K562 (cell line): ENCODE measurements at regions not wholly inside any gene's neighbourhood (a gene's known extent, or its start where the extent isn't known, plus 50 kb on each side); places are given as distances from the start of the nearest gene placed in this dataset.

Experiments used
- ATAC-seq: fragments of 200-7000 bp; cut with Tn5 transposase; 3 replicates; pipeline ENCODE4 v1.9.1; 2020; ENCODE audit warnings: moderate library complexity
- BruUV-seq: library from RNA; stranded (reverse); fragments of 400-500 nt; replicated peaks from 2 replicates; lab custom pipeline; 2021; lab: Mats Ljungman, UMichigan
- CTCF ChIA-PET: fragments of 300-600 bp; formaldehyde crosslinking; extraction: SDS; loops from one replicate; lab custom pipeline; 2021; ENCODE audit warnings: low intra/inter-chr PET ratio; lab: Yijun Ruan, JAX
- POLR2A ChIA-PET: fragments of 300-600, 350-650 bp; sonication (Branson Sonifier 250); formaldehyde crosslinking; extraction: SDS; loops from one replicate; lab custom pipeline; 2021; ENCODE audit warnings: antibody characterized with exemption, inconsistent platforms; lab: Yijun Ruan, JAX
- DNase-seq, 4 experiments: peaks; one replicate each; pipeline versions ENCODE4 v3.0.0 to v3.0.0-alpha.2; 2011 to 2018; ENCODE audit warnings: low spot score in 3 of 4, mixed read lengths in 3 of 4; ENCODE audit errors: extremely low read depth in 1 of 4
- FAIRE-seq: peaks from 2 replicates; lab custom pipeline; 2011; peaks lifted over from hg19 to GRCh38; lab: Jason Lieb, UNC
- H2AFZ ChIP-seq: 2 replicates; pipeline ENCODE4 v1.6.0; 2011; ENCODE audit warnings: low read depth, low read length, control low read depth, inconsistent platforms
- H3K27ac ChIP-seq: fragments of 200-600 bp; 3 replicates; pipeline ENCODE4 v1.8.0; 2011; ENCODE audit warnings: low read depth, mild to moderate bottlenecking, control low read depth, inconsistent platforms, low read length, moderate library complexity, mixed read lengths; ENCODE audit errors: extremely low read depth
- H3K27me3 ChIP-seq, 2 experiments: fragments of 300-600 bp in 1 of 2; 2 replicates in 1 of 2; 3 replicates in 1 of 2; pipeline versions ENCODE4 v1.6.0 to v1.8.0; 2011; ENCODE audit warnings: inconsistent platforms in 2 of 2, low read length in 2 of 2, mild to moderate bottlenecking in 1 of 2, mixed read lengths in 1 of 2, moderate library complexity in 1 of 2; ENCODE audit not compliant: control insufficient read depth in 2 of 2, insufficient read depth in 2 of 2
- H3K36me3 ChIP-seq: fragments of 300-600 bp; 3 replicates; pipeline ENCODE4 v1.8.0; 2011; ENCODE audit warnings: mild to moderate bottlenecking, low read length, inconsistent platforms; ENCODE audit not compliant: control insufficient read depth, insufficient read depth
- H3K4me1 ChIP-seq, 2 experiments: fragments of 200-600 bp in 1 of 2; replicated peaks in 1 of 2; 2 replicates in 1 of 2; 3 replicates in 1 of 2; pipeline versions ENCODE4 v1.5.1 to v1.8.0; 2011; ENCODE audit warnings: inconsistent platforms in 2 of 2, low read length in 2 of 2, mild to moderate bottlenecking in 1 of 2, mixed read lengths in 1 of 2, moderate library complexity in 1 of 2; ENCODE audit not compliant: control insufficient read depth in 2 of 2, insufficient read depth in 2 of 2
- H3K4me2 ChIP-seq: 2 replicates; pipeline ENCODE4 v1.6.1; 2011; ENCODE audit warnings: low read length, control low read depth, inconsistent platforms, mixed read lengths; ENCODE audit not compliant: insufficient read depth
- H3K4me3 ChIP-seq: fragments of 200-600 bp; sonication (generic), shearing (Covaris generic); 2 replicates; pipeline ENCODE4 v1.5.1; 2016; ENCODE audit warnings: control low read depth, inconsistent platforms
- H3K79me2 ChIP-seq: fragments of 200-600 bp; 3 replicates; pipeline ENCODE4 v1.8.0; 2011; ENCODE audit warnings: low read length, inconsistent platforms; ENCODE audit not compliant: control insufficient read depth, insufficient read depth
- H3K9ac ChIP-seq, 2 experiments: 2 replicates each; pipeline versions ENCODE4 v1.6.0 to v1.6.1; 2011; ENCODE audit warnings: low read depth in 2 of 2, low read length in 2 of 2, control low read depth in 1 of 2, inconsistent platforms in 1 of 2, mild to moderate bottlenecking in 1 of 2, mixed read lengths in 1 of 2; ENCODE audit not compliant: insufficient read depth in 1 of 2
- H3K9me1 ChIP-seq: one replicate; pipeline ENCODE4 v1.6.0; 2011; ENCODE audit warnings: inconsistent platforms, mild to moderate bottlenecking, low read length, moderate library complexity; ENCODE audit not compliant: control insufficient read depth, insufficient read depth
- H3K9me3 ChIP-seq: replicated peaks from 2 replicates; pipeline ENCODE4 v1.5.1; 2011; ENCODE audit warnings: low read depth, low read length, inconsistent platforms; ENCODE audit not compliant: control insufficient read depth, insufficient read depth
- H4K20me1 ChIP-seq: replicated peaks from 2 replicates; pipeline ENCODE4 v1.6.1; 2011; ENCODE audit warnings: low read length, inconsistent platforms, mixed read lengths; ENCODE audit not compliant: control insufficient read depth, insufficient read depth
- CGGBP1 ChIP-seq: fragments of 250-450 bp; sonication (Bioruptor Pico); IDR thresholded peaks from 2 replicates; pipeline ENCODE4 v1.9.0; 2021; ENCODE audit warnings: mild to moderate bottlenecking
- GTF2E2 ChIP-seq: fragments of 200-800 bp; sonication (Bioruptor generic); IDR thresholded peaks from 2 replicates; pipeline ENCODE4 v1.6.1; 2016; ENCODE audit warnings: missing genetic modification characterization, missing compliant biosample characterization
- MEF2A ChIP-seq: IDR thresholded peaks from 2 replicates; pipeline ENCODE4 v1.6.1; 2011; ENCODE audit warnings: low read depth, mild to moderate bottlenecking, low read length, moderate library complexity; ENCODE audit not compliant: control insufficient read depth
- NKRF ChIP-seq: fragments of 450-650 bp; IDR thresholded peaks from 2 replicates; pipeline ENCODE4 v1.6.1; 2016; ENCODE audit warnings: borderline replicate concordance
- NONO ChIP-seq, 2 experiments: fragments of 200-400 bp in 1 of 2; fragments of 450-650 bp in 1 of 2; formaldehyde crosslinking in 1 of 2; IDR thresholded peaks; 2 replicates each; pipeline ENCODE4 v1.6.1; 2017; ENCODE audit warnings: low read depth in 2 of 2, mild to moderate bottlenecking in 2 of 2, moderate library complexity in 2 of 2, low read length in 1 of 2
- NR4A1 ChIP-seq, 2 experiments: fragments of 250-450 bp in 1 of 2; fragments of 450-650 bp in 1 of 2; sonication (Bioruptor Pico) in 1 of 2; IDR thresholded peaks; 2 replicates each; pipeline versions ENCODE4 v1.4.0 to v1.6.1; 2016 to 2020; ENCODE audit warnings: mild to moderate bottlenecking in 2 of 2, missing compliant biosample characterization in 1 of 2, missing genetic modification characterization in 1 of 2, moderate library complexity in 1 of 2
- PTTG1 ChIP-seq: fragments of 450-650 bp; IDR thresholded peaks from 2 replicates; pipeline ENCODE4 v1.6.1; 2016; ENCODE audit warnings: low read depth, mild to moderate bottlenecking, missing genetic modification characterization, missing compliant biosample characterization
- SMC3 ChIP-seq: conservative IDR thresholded peaks from 2 replicates; pipeline ENCODE4 v1.6.1; 2011; ENCODE audit warnings: low read depth, low read length, improper control_type of control experiment; ENCODE audit not compliant: insufficient read depth
- TBL1XR1 ChIP-seq, 2 experiments: IDR thresholded peaks; 2 replicates each; pipeline ENCODE4 v1.6.1; 2012; ENCODE audit warnings: improper control_type of control experiment in 2 of 2, low read length in 2 of 2, mild to moderate bottlenecking in 1 of 2
- THAP7 ChIP-seq: fragments of 250-450 bp; sonication (Bioruptor Pico); IDR thresholded peaks from 2 replicates; pipeline ENCODE4 v1.5.0; 2021
- ZBTB17 ChIP-seq: fragments of 450-650 bp; formaldehyde crosslinking; IDR thresholded peaks from 2 replicates; pipeline ENCODE4 v1.4.0; 2020; ENCODE audit warnings: mild to moderate bottlenecking
- ZFP1 ChIP-seq: fragments of 450-650 bp; formaldehyde crosslinking; IDR thresholded peaks from 2 replicates; pipeline ENCODE4 v1.4.0; 2020; ENCODE audit warnings: mild to moderate bottlenecking, mixed read lengths
- WGBS: fragments of 100-300 bp; shearing (Covaris generic); methylation state at CpG from one replicate; pipeline ENCODE4 v1.1.6; 2016; ENCODE audit warnings: low coverage, mixed read lengths; ENCODE audit not compliant: insufficient coverage; ENCODE audit errors: missing lambda C conversion rate; 5-methylcytosine and 5-hydroxymethylcytosine counted together
- in situ Hi-C: fragments of 300-500 bp; cut with MboI; formaldehyde crosslinking; loops from 4 replicates; pipeline ENCODE4 v1.15.0; 2018; ENCODE audit warnings: inconsistent platforms, mixed read lengths
- intact Hi-C: fragments of 100-400 bp; cut with micrococcal nuclease; formaldehyde crosslinking; loops from 2 replicates; pipeline ENCODE4 v1.14.2; 2022

GRCh38 chr2:240247241-240247867, 106.9 kb upstream of the OTOS start:
- peaks cover 25 to 52% of the 10 kb centered on the region in 2 experiments for H3K4me1 ChIP-seq
- ATAC-seq (no peak), DNase-seq (no peak), FAIRE-seq (no peak)
- POLR2A ChIA-PET = interaction anchor here (1.1 kb wide), 1 partner anchor 13 kb away, joined by 3 read pairs; no protein-coding TSS in a partner anchor
- H2AFZ ChIP-seq = no peak overlapping the region
- no peaks in the 10 kb centered on the region for H3K79me2 ChIP-seq
- H3K4me3 ChIP-seq = no peak overlapping the region
- peaks cover 4% of the 10 kb centered on the region for H3K9me1 ChIP-seq
- CTCF ChIA-PET = no interaction called here
- no peak overlapping the region for H3K27ac ChIP-seq
- no peak overlapping the region for H3K9ac ChIP-seq
- TF ChIP-seq NKRF = no peak
- no peak for TF ChIP-seq NONO (IDR thresholded peaks at IDR 0.05; ENCODE audit: low read depth in 2 of 2, low read length in 1 of 2)
- TF ChIP-seq NR4A1 (CRISPR knock-in tag; IDR thresholded peaks at IDR 0.05) = no peak
- TF ChIP-seq NR4A1 (tag; IDR thresholded peaks at IDR 0.05) = no peak
- TF ChIP-seq THAP7 (CRISPR knock-in tag) = no peak
- TF ChIP-seq PTTG1 (tag) = no peak
- no peak for TF ChIP-seq ZBTB17 (CRISPR knock-in tag)
- TF ChIP-seq CGGBP1 (CRISPR knock-in tag) = no peak
- no peak for TF ChIP-seq TBL1XR1 (IDR thresholded peaks at IDR 0.05; ENCODE audit: low read length in 2 of 2)
- TF ChIP-seq ZFP1 (CRISPR knock-in tag) = no peak
- no peak for TF ChIP-seq GTF2E2 (tag)
- no peak for TF ChIP-seq MEF2A
- TF ChIP-seq SMC3 = no peak
- H4K20me1 ChIP-seq = no peaks in the 10 kb centered on the region
- H3K9me3 ChIP-seq = no peaks in the 10 kb centered on the region
- no peaks in the 10 kb centered on the region; a peak in 1 of 5 replicates for H3K27me3 ChIP-seq
- WGBS = 73% methylated on average over 7 of the region's 10 CpGs
- in situ Hi-C loops = no loop called here
- no peaks in the 10 kb centered on the region for H3K36me3 ChIP-seq
- no peak overlapping the region for H3K4me2 ChIP-seq
- intact Hi-C loops = no loop called here
- no TSS peak for BruUV-seq
